ENCODE measurements at regions not wholly inside any gene's neighbourhood (a gene's known extent, or its start where the extent isn't known, plus 50 kb on each side); places are given as distances from the start of the nearest gene placed in this dataset.

DNA sequence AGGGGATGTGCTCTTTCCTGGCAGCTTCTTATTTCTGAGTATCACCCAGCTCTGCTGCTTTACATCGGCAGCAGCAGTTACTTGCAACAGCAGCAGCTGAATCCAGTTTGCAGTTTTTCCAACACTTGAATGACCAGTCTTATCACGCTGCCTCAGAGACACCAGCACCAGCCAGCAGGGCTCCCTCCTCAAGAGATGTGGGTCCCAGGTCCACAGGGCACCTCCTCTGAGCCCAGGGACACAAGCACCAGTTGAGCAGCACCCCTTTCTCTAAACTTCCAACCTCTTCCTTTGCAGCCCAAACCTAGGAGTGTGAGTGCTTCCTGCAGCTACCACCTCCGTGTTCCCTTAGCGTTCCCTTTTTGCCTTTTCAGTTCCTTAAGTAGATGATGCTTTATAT is 50.4 kb upstream of the YPEL5 start:
- TF ChIP-seq, protein P1, sequence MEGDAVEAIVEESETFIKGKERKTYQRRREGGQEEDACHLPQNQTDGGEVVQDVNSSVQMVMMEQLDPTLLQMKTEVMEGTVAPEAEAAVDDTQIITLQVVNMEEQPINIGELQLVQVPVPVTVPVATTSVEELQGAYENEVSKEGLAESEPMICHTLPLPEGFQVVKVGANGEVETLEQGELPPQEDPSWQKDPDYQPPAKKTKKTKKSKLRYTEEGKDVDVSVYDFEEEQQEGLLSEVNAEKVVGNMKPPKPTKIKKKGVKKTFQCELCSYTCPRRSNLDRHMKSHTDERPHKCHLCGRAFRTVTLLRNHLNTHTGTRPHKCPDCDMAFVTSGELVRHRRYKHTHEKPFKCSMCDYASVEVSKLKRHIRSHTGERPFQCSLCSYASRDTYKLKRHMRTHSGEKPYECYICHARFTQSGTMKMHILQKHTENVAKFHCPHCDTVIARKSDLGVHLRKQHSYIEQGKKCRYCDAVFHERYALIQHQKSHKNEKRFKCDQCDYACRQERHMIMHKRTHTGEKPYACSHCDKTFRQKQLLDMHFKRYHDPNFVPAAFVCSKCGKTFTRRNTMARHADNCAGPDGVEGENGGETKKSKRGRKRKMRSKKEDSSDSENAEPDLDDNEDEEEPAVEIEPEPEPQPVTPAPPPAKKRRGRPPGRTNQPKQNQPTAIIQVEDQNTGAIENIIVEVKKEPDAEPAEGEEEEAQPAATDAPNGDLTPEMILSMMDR (IDR thresholded peaks at IDR 0.05; ENCODE audit: insufficient read depth, low read length), result no peak
- DNase-seq (ENCODE audit: low read depth), result no peak
- no peak overlapping the region for H3K4me3 ChIP-seq (ENCODE audit: low read depth, low read length)
